Right atrium auricular region (tissue), 2 donors: ENCODE measurements at regions not wholly inside any gene's neighbourhood (a gene's known extent, or its start where the extent isn't known, plus 50 kb on each side); places are given as distances from the start of the nearest gene placed in this dataset.

Experiments used
- DNase-seq: peaks from one replicate; pipeline ENCODE4 v3.0.0-alpha.2; 2019; ENCODE audit warnings: low spot score
- H3K27ac ChIP-seq, 2 donors: fragments of 200-600 bp; sonication (generic); 1 replicate in 1 of 2; 2 replicates in 1 of 2; pipeline ENCODE4 v1.5.1; 2016 to 2019
- H3K27me3 ChIP-seq, 2 donors: fragments of 200-600 bp; sonication (generic); one replicate each; pipeline versions ENCODE4 v1.5.1 to v1.6.0; 2017 to 2019
- H3K36me3 ChIP-seq: fragments of 200-600 bp; sonication (generic); one replicate; pipeline ENCODE4 v1.5.1; 2016
- H3K4me1 ChIP-seq, 2 donors: fragments of 200-600 bp; sonication (generic); one replicate each; pipeline versions ENCODE4 v1.5.1 to v1.6.0; 2017 to 2019
- H3K4me3 ChIP-seq, 2 donors: fragments of 200-600 bp; sonication (generic); 1 replicate in 1 of 2; 2 replicates in 1 of 2; pipeline ENCODE4 v1.5.1; 2017 to 2019; ENCODE audit warnings: mild to moderate bottlenecking in 1 of 2, moderate library complexity in 1 of 2
- H3K9me3 ChIP-seq, 2 donors: fragments of 200-600 bp; sonication (generic); one replicate each; pipeline ENCODE4 v1.5.1; 2019
- CTCF ChIP-seq, 2 donors: fragments of 200-600 bp; sonication (generic); IDR thresholded peaks; one replicate each; pipeline ENCODE4 v1.5.1; 2019; ENCODE audit warnings: antibody characterized with exemption in 2 of 2

GRCh38 chr4:180657881-180658280 lies 1585.3 kb upstream of the TENM3 start:
- H3K9me3 ChIP-seq, result no peaks in the 10 kb centered on the region
- H3K27ac ChIP-seq, result no peak overlapping the region
- no peaks in the 10 kb centered on the region for H3K27me3 ChIP-seq
- H3K4me1 ChIP-seq, result no peaks in the 10 kb centered on the region
- no peak for TF ChIP-seq CTCF (IDR thresholded peaks at IDR 0.05)
- no peak overlapping the region for H3K4me3 ChIP-seq
- H3K36me3 ChIP-seq, result no peaks in the 10 kb centered on the region
- no peak for DNase-seq

- TF ChIP-seq CTCF (IDR thresholded peaks at IDR 0.05), result peak; percentile 54 to 82
- peak; percentile 78 for DNase-seq
- H3K27ac ChIP-seq, result no peak overlapping the region
- no peaks in the 10 kb centered on the region for H3K4me1 ChIP-seq
- H3K9me3 ChIP-seq, result no peaks in the 10 kb centered on the region
- no peaks in the 10 kb centered on the region for H3K27me3 ChIP-seq
- no peaks in the 10 kb centered on the region for H3K36me3 ChIP-seq
- H3K4me3 ChIP-seq, result no peak overlapping the region
Measured at GRCh38 chr4:180664766-180665368, 1578.3 kb upstream of the TENM3 start.

GRCh38 chr4:180665481-180665880 lies 1577.7 kb upstream of the TENM3 start:
- Histone ChIP-seq H3K36me3 (no peaks in the 10 kb centered on the region), H3K9me3 (no peaks in the 10 kb centered on the region), H3K4me3 (no peak overlapping the region), H3K4me1 (no peaks in the 10 kb centered on the region), H3K27ac (no peak overlapping the region), H3K27me3 (no peaks in the 10 kb centered on the region)
- no peak for TF ChIP-seq CTCF (IDR thresholded peaks at IDR 0.05)
- no peak for DNase-seq

- no peak for DNase-seq
- no peaks in the 10 kb centered on the region for H3K36me3 ChIP-seq
- H3K4me1 ChIP-seq, result no peaks in the 10 kb centered on the region
- no peak overlapping the region for H3K27ac ChIP-seq
- no peaks in the 10 kb centered on the region for H3K9me3 ChIP-seq
- peak in 1 of 2 donors; percentile 59 for TF ChIP-seq CTCF (IDR thresholded peaks at IDR 0.05)
- no peaks in the 10 kb centered on the region for H3K27me3 ChIP-seq
- H3K4me3 ChIP-seq, result no peak overlapping the region
Measured at GRCh38 chr4:180665994-180666824, 1577.0 kb upstream of the TENM3 start.

GRCh38 chr4:180668732-180669131 lies 1574.5 kb upstream of the TENM3 start:
- Histone ChIP-seq H3K36me3 (no peaks in the 10 kb centered on the region), H3K27me3 (no peaks in the 10 kb centered on the region), H3K4me1 (no peaks in the 10 kb centered on the region), H3K27ac (no peak overlapping the region), H3K4me3 (no peak overlapping the region), H3K9me3 (no peaks in the 10 kb centered on the region)
- TF ChIP-seq CTCF (IDR thresholded peaks at IDR 0.05), result no peak
- DNase-seq, result no peak
